Neuronal stem cell (in vitro differentiated cells): ENCODE measurements at regions not wholly inside any gene's neighbourhood (a gene's known extent, or its start where the extent isn't known, plus 50 kb on each side); places are given as distances from the start of the nearest gene placed in this dataset.

ENCODE experiments used
- DNase-seq: peaks from one replicate; pipeline ENCODE4 v3.0.0-alpha.2; 2013; ENCODE audit warnings: low spot score
- H2AFZ ChIP-seq: one replicate; pipeline ENCODE4 v1.6.1; 2013; ENCODE audit warnings: mild to moderate bottlenecking, low read length, inconsistent platforms
- H2AK5ac ChIP-seq: 2 replicates; pipeline ENCODE4 v1.6.1; 2013; ENCODE audit warnings: low read depth, mild to moderate bottlenecking, inconsistent platforms, low read length, moderate library complexity, mixed read lengths
- H2BK120ac ChIP-seq: 2 replicates; pipeline ENCODE4 v1.6.1; 2013; ENCODE audit warnings: low read depth, mild to moderate bottlenecking, inconsistent platforms, low read length, moderate library complexity, mixed read lengths
- H2BK12ac ChIP-seq: one replicate; pipeline ENCODE4 v1.6.1; 2013; ENCODE audit warnings: low read length, inconsistent platforms
- H2BK15ac ChIP-seq: 2 replicates; pipeline ENCODE4 v1.6.1; 2013; ENCODE audit warnings: mild to moderate bottlenecking, low read length, inconsistent platforms, mixed read lengths
- H2BK5ac ChIP-seq: one replicate; pipeline ENCODE4 v1.6.1; 2013; ENCODE audit warnings: inconsistent platforms, mild to moderate bottlenecking, low read length, moderate library complexity
- H3K14ac ChIP-seq: one replicate; pipeline ENCODE4 v1.6.1; 2013; ENCODE audit warnings: low read length, inconsistent platforms
- H3K18ac ChIP-seq: 2 replicates; pipeline ENCODE4 v1.6.1; 2013; ENCODE audit warnings: low read length, inconsistent platforms
- H3K23ac ChIP-seq: 2 replicates; pipeline ENCODE4 v1.6.1; 2013; ENCODE audit warnings: low read depth, mild to moderate bottlenecking, mixed read lengths, low read length, inconsistent platforms; ENCODE audit not compliant: poor library complexity
- H3K27ac ChIP-seq: replicated peaks from 3 replicates; pipeline ENCODE4 v1.5.1; 2013; ENCODE audit warnings: low read length, inconsistent platforms
- H3K27me3 ChIP-seq, 3 experiments: 2 replicates each; pipeline ENCODE4 v1.6.1; 2013; ENCODE audit warnings: low read length in 3 of 3, mild to moderate bottlenecking in 2 of 3, inconsistent platforms in 1 of 3, low read depth in 1 of 3, mixed read lengths in 1 of 3, moderate library complexity in 1 of 3; ENCODE audit not compliant: control insufficient read depth in 3 of 3, insufficient read depth in 3 of 3
- H3K36me3 ChIP-seq, 2 donors: replicated peaks in 1 of 2; 2 replicates each; pipeline ENCODE4 v1.6.1; 2013; ENCODE audit warnings: low read length in 2 of 2; ENCODE audit not compliant: control insufficient read depth in 2 of 2, insufficient read depth in 2 of 2
- H3K4ac ChIP-seq: 2 replicates; pipeline ENCODE4 v1.6.1; 2013; ENCODE audit warnings: inconsistent platforms, mild to moderate bottlenecking, low read length, moderate library complexity
- H3K4me1 ChIP-seq, 2 donors: 1 replicate in 1 of 2; 2 replicates in 1 of 2; pipeline ENCODE4 v1.6.1; 2013; ENCODE audit warnings: low read length in 2 of 2, low read depth in 1 of 2; ENCODE audit not compliant: control insufficient read depth in 2 of 2, insufficient read depth in 1 of 2
- H3K4me2 ChIP-seq: one replicate; pipeline ENCODE4 v1.6.1; 2013; ENCODE audit warnings: mild to moderate bottlenecking, low read length, inconsistent platforms; ENCODE audit not compliant: insufficient read depth, poor library complexity, severe bottlenecking
- H3K4me3 ChIP-seq, 2 donors: 2 replicates each; pipeline ENCODE4 v1.5.1; 2013; ENCODE audit warnings: low read length in 2 of 2, mild to moderate bottlenecking in 2 of 2, inconsistent platforms in 1 of 2, moderate library complexity in 1 of 2
- H3K79me1 ChIP-seq: one replicate; pipeline ENCODE4 v1.6.1; 2013; ENCODE audit warnings: low read depth, mild to moderate bottlenecking, inconsistent platforms, low read length, moderate library complexity
- H3K9ac ChIP-seq: one replicate; pipeline ENCODE4 v1.6.1; 2013; ENCODE audit warnings: mild to moderate bottlenecking, low read depth, low read length, inconsistent platforms; ENCODE audit not compliant: poor library complexity
- H3K9me3 ChIP-seq, 2 donors: replicated peaks in 1 of 2; 2 replicates each; pipeline versions ENCODE3 to v1.6.1; 2013; ENCODE audit warnings: low read length in 2 of 2, mild to moderate bottlenecking in 2 of 2, inconsistent platforms in 1 of 2, low read depth in 1 of 2, mixed read lengths in 1 of 2, moderate library complexity in 1 of 2; ENCODE audit not compliant: control insufficient read depth in 2 of 2, insufficient read depth in 1 of 2
- H4K8ac ChIP-seq: one replicate; pipeline ENCODE4 v1.6.1; 2013; ENCODE audit warnings: low read depth, mild to moderate bottlenecking, inconsistent platforms, low read length, moderate library complexity
- H4K91ac ChIP-seq: one replicate; pipeline ENCODE4 v1.6.1; 2013; ENCODE audit warnings: low read length, low read depth, mild to moderate bottlenecking, inconsistent platforms; ENCODE audit not compliant: poor library complexity
- WGBS, 2 donors: extraction: QIAGEN DNeasy Blood & Tissue Kit; methylation state at CpG; one replicate each; pipeline ENCODE4 v1.1.7; 2013; ENCODE audit warnings: missing lambda C conversion rate in 2 of 2, mixed read lengths in 1 of 2; ENCODE audit not compliant: insufficient read length in 2 of 2, insufficient replicate concordance in 1 of 2; ENCODE audit errors: extremely low coverage in 2 of 2; 5-methylcytosine and 5-hydroxymethylcytosine counted together

- Histone ChIP-seq H3K36me3 (no peaks in the 10 kb centered on the region), H2BK5ac (no peak overlapping the region), H3K27ac (no peak overlapping the region), H3K27me3 (no peaks in the 10 kb centered on the region), H2BK120ac (no peak overlapping the region), H4K91ac (no peak overlapping the region), H2AFZ (no peak overlapping the region), H3K4me1 (no peaks in the 10 kb centered on the region), H3K9me3 (peaks cover 0 to 2% of the 10 kb centered on the region in 2 donors), H3K9ac (no peak overlapping the region), H3K4me2 (no peak overlapping the region), H3K18ac (no peak overlapping the region), H2BK12ac (no peak overlapping the region), H3K79me1 (no peaks in the 10 kb centered on the region), H2AK5ac (no peak overlapping the region), H4K8ac (no peak overlapping the region), H3K4me3 (no peak overlapping the region), H2BK15ac (no peak overlapping the region), H3K14ac (no peak overlapping the region), H3K23ac (no peak overlapping the region), H3K4ac (no peak overlapping the region)
- no CpG with 5 or more reads among the region's 2 CpGs for WGBS, 2 donors
- no peak for DNase-seq
These were observed 577.8 kb upstream of the SLITRK5 start for GRCh38 chr13:87093399-87093798.

- H3K23ac ChIP-seq: no peak overlapping the region
- H3K4ac ChIP-seq: no peak overlapping the region
- H2BK120ac ChIP-seq: no peak overlapping the region
- H3K14ac ChIP-seq: no peak overlapping the region
- no peak overlapping the region for H2BK15ac ChIP-seq
- no peak overlapping the region for H2AK5ac ChIP-seq
- H3K9me3 ChIP-seq: peaks cover 0 to 2% of the 10 kb centered on the region in 2 donors
- H3K4me2 ChIP-seq: no peak overlapping the region
- H2BK12ac ChIP-seq: no peak overlapping the region
- H3K4me3 ChIP-seq: no peak overlapping the region
- H3K27ac ChIP-seq: no peak overlapping the region
- H3K36me3 ChIP-seq: no peaks in the 10 kb centered on the region
- WGBS, 2 donors: no CpG with 5 or more reads among the region's 3 CpGs
- H2BK5ac ChIP-seq: no peak overlapping the region
- H2AFZ ChIP-seq: peak overlapping the region; percentile 49
- no peak overlapping the region for H4K8ac ChIP-seq
- no peaks in the 10 kb centered on the region for H3K4me1 ChIP-seq
- no peaks in the 10 kb centered on the region for H3K27me3 ChIP-seq
- H4K91ac ChIP-seq: no peak overlapping the region
- no peak for DNase-seq
- H3K9ac ChIP-seq: no peak overlapping the region
- H3K18ac ChIP-seq: no peak overlapping the region
- H3K79me1 ChIP-seq: no peaks in the 10 kb centered on the region
These were observed 576.5 kb upstream of the SLITRK5 start for GRCh38 chr13:87094646-87095045.

DNA sequence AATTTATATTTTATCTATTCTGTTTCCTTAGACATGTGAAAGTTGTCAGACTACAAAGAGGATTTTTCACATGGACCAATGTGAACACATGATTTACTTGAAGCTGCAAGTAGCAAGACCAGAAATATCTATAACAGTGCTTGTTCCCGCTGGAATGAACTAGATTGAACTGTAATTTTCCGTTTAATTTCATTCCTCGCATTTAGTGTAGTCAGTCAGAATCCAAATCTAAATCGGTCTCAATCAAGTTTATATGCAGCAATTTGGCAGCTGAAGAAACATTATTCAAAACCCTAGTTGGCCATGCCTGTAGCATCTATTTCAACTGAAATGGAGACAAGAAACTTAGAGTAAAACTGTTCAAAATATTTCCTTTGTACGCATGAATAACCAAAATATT is 570.7 kb upstream of the SLITRK5 start:
- Histone ChIP-seq H2BK12ac (no peak overlapping the region), H3K4me3 (no peak overlapping the region), H3K27me3 (no peaks in the 10 kb centered on the region), H3K4ac (no peak overlapping the region), H4K91ac (no peak overlapping the region), H3K4me2 (no peak overlapping the region), H3K23ac (no peak overlapping the region), H3K9me3 (peaks cover 0 to 2% of the 10 kb centered on the region in 2 donors), H4K8ac (no peak overlapping the region), H2BK120ac (no peak overlapping the region), H3K14ac (no peak overlapping the region), H2BK15ac (no peak overlapping the region), H2AFZ (no peak overlapping the region), H3K9ac (no peak overlapping the region), H2AK5ac (no peak overlapping the region), H3K27ac (no peak overlapping the region), H3K18ac (no peak overlapping the region), H3K4me1 (no peaks in the 10 kb centered on the region), H3K79me1 (no peaks in the 10 kb centered on the region), H3K36me3 (no peaks in the 10 kb centered on the region), H2BK5ac (no peak overlapping the region)
- no CpG with 5 or more reads among the region's 5 CpGs for WGBS, 2 donors
- DNase-seq: no peak

- DNase-seq: no peak
- Histone ChIP-seq H3K27me3 (no peaks in the 10 kb centered on the region), H3K36me3 (no peaks in the 10 kb centered on the region), H3K79me1 (no peaks in the 10 kb centered on the region), H3K4ac (no peak overlapping the region), H3K4me1 (no peaks in the 10 kb centered on the region), H2AK5ac (no peak overlapping the region), H3K9ac (no peak overlapping the region), H2AFZ (no peak overlapping the region), H3K27ac (no peak overlapping the region), H2BK5ac (no peak overlapping the region), H3K4me2 (no peak overlapping the region), H3K23ac (no peak overlapping the region), H2BK120ac (no peak overlapping the region), H2BK12ac (no peak overlapping the region), H3K14ac (no peak overlapping the region), H3K18ac (no peak overlapping the region), H3K9me3 (peaks cover 0 to 3% of the 10 kb centered on the region in 2 donors), H2BK15ac (no peak overlapping the region), H4K8ac (no peak overlapping the region), H3K4me3 (no peak overlapping the region), H4K91ac (no peak overlapping the region)
- WGBS, 2 donors: no CpG with 5 or more reads among the region's 2 CpGs
These were observed 563.5 kb upstream of the SLITRK5 start for GRCh38 chr13:87107651-87108050.
